NCI-H2171 (cell line): ENCODE measurements at regions not wholly inside any gene's neighbourhood (a gene's known extent, or its start where the extent isn't known, plus 50 kb on each side); places are given as distances from the start of the nearest gene placed in this dataset.
A peak's percentile ranks its signal among the peaks of the same experiment; 100 is the strongest.

Experiments used
- DNase-seq: peaks from one replicate; lab custom pipeline; 2025; lab: John Stamatoyannopoulos, UW

DNA sequence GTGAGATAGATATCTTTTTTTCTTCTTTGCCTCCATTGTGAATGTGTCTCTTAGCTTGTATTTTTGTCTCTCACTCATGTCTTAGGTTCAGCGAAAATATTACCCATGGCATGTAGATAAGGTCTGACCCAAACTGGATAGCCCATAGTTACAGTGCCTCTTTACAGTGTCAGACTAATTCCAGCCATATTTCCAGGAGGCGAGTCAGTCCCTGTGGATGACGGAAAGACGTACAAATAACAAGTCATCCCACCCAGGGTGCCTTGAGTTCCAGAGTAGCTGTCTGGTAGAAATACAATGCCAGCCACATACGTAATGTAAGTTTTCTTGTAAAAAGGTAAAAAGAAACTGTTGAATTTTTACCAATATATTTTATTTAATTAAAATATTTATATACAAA lies 157.3 kb downstream of the ZNF281 start:
- DNase-seq, result no peak

DNA sequence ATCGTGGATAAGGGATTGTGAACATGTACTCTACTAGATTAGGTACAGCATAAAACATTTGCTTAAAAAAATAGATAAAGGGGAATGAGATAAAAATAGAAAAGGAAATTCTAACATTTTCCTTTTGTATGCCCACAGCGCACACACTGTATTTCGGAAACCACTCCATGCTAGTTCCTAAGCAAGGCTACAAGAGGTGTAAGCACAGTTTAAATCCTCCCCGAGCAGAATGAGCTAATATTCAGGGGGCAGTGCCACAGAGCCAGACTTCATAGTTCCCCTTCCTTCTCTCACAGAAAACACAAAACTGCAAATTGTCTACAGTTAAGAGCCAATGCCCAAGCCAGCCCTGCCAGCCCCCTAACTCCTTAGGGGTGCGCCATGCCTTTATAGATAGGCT lies 159.4 kb downstream of the ZNF281 start:
- no peak for DNase-seq

DNA sequence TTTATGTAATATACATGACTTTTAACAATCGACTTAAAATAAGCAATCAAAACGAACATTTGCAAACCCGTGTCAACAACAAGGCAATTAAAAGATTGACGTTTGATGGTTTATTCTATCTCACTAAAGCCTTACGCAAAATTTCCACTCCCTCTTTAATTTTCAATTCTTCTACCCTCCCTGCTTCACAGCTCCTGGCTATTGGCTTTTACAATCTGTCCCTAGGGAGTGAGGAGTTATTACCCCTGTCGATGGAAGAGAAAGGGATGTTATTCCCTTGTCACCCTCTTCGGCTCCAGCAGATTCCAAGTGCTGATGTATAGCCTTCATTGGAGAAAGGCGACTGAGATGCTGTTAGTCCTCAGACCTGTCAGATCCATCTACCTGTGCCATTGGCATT lies 161.3 kb downstream of the ZNF281 start:
- DNase-seq, result peak; percentile 4

DNA sequence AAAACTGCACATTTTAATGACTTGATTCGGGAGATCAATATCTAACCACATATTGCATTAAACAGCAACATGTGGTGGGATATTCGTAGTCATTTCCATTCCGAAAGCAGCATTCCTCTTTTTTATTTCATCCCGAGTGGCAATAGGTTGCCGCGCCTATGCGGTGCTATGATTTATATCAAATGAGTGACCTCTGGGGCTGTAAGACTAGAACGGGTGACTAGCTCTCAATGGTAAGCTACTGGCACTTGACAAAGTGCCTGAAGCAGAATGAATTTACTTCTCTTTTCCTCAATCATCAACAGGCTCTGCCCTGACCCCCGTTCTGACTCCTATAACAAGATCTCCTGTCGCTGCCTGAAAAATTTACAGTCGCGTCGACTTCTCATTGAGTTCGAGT lies 162.3 kb downstream of the ZNF281 start:
- no peak for DNase-seq

DNA sequence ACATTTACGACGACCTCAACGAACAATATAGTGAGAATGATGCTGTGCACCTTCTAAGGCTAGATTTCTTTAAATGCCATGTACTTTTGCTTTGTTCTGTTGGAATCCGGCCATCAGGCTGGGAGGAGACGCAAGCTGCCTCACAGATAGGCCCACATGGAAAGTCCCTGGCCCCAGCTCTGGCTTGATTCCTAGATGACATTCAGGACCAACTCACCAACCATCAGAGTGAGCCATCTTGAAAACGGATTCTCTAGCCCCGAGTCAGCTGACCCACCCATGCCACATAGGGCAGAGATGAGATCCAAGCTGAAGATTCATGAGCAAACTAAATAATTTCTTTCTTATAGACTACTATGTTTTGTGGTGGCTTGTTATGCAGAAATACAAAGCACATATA lies 164.4 kb downstream of the ZNF281 start:
- DNase-seq, result no peak

DNA sequence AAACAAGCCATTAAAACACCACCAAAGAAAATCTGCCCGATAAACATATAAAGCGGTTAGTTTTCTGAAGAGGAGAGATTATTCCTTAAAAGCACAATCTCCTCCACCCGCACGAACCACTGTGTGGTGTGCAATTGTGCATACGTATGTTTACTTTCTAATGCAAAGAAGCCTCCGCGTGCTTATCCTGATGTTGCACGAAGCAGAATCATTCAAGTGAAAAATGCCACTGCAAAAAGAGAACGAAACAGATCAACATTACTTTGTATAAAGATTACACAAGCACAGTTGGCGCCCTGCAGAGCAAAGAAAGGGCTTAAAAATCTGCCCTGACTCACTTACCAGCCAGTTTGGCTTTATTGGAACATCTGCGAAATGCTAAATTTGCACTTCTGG lies 166.8 kb downstream of the ZNF281 start:
- peak; percentile 46 for DNase-seq

DNA sequence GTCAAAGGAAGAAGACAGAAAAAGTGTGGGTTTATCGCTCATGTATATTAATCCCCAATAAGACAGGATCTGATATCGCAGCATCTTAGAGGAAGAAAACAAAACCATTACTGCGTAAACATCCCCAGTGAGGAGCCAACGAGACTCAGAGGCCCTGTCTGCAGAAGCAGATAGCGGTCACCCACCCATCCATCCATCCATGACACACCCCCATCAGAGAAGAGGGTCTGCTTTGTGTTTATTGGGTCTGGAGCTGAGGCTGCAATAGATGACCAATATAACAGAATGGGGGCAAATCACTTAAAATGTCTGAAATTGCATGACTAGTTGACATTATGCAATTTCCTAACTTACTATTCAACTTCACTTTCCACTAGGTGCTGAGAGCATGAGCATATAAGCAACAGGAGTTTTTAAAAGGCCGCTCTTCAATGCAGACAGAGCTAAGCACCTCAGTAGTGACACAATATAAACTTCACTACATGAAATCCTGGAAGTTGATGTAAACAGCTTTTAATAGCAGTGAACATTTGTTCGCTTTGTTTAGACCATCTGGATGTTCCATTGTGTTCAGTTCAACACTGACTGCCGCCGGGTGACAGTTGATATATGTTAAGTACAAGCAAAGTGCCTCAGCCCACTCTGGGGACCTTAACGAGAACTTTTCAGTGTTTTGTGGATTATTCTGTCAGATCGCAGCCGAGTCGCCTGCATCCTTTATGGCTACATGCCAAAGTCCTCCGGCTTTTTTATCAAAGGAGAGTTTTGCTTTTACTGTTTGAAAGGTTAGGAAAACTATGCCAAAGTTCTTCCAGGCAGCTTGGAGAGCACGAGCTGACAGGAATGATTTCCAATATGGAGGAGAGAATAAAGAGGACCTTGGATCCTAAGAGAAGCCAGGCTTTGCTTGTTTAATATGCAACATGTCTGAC lies 167.5 kb downstream of the ZNF281 start:
- DNase-seq, result peak; percentile 75

DNA sequence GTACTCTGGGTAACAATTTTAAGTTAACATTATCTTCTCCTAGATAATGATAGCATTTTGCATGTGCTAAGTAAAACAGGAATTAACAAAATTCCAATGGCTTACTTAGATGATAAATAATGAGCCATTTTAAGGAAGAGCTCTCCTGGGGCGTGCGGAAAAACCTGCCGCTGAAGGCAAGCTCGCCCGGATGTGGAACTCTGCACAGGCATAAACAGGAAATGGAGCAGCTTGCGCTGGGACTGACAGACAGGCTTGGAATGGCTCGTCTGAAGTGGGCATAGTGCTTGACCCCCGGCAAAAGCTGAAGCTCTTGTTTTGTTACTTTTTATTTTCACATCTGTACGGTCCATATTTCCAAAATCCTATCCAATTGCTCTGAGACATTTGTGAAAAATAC lies 169.2 kb downstream of the ZNF281 start:
- no peak for DNase-seq

DNA sequence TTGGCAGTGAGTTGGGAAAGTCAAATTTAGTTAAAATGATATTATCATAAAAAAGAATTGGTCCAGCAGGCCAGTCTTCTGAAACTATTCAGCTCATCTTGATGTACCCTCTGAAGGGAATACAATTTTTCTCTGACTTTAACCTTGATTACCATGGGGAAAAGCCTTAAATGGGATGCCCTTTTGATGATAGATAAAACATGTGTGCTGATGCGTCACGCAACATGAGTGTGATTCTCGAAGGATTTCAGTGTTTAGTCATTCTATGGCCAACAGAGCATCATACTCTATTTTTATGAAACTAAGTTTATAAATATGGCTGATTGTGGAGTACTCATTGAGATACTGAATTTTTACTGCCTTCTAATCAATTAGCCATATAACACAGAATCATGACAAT lies 171.5 kb downstream of the ZNF281 start:
- no peak for DNase-seq

DNA sequence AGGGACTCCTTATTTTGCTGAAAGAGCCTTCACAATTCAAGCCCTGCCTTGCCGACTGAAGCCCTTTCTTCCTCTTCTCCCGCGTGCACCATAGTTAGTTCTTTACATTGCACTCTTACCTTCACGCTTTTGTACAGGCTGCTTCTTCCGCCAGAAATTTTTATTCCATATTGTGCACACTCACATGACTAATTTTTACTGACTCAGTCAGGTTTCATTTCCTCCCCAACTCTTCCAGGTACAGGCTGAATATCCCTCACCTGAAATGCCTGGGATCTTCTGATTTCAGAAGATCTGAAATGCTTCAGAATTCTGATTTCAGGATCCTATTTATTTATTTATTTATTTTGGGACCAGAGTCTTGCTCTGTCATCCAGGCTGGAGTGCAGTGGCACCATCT lies 172.8 kb downstream of the ZNF281 start:
- DNase-seq, result no peak

DNA sequence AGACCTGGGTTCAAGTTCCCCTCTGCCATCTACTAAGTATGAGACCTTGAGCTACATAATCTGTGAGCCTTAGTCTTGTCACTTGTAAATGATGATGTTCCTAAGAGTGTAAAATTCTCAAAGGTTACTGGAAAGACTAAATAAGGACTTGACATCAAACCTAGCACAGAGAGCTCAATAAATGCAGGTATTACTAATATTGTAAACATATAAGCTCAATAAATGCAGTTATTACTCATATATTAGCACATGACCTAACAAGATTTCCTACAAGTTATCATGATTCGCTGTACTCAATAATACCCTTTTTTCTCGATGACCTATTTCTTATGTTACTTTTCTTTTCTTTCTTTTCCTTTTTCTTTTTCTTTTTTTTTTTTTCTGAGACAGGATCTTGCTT lies 174.9 kb downstream of the ZNF281 start:
- no peak for DNase-seq

DNA sequence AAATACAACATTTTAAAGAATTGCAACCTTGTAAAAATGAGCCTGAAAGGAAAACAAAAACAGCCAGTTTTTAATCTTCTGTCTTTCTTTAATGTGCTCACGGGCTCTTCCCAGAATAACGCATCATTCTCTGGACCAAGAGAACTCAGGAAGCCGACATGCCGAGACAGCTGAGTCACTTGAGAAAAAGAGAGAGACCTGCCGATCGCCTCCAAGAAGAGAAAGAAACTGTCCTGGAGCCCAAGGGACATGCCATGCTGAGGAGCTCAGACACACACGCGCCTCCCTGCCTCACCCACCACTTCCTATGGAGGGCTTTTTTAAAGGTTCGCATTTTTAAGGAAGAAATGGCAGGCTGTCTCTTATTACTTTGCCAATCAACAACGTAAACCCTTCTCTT lies 176.4 kb downstream of the ZNF281 start:
- DNase-seq, result no peak

DNA sequence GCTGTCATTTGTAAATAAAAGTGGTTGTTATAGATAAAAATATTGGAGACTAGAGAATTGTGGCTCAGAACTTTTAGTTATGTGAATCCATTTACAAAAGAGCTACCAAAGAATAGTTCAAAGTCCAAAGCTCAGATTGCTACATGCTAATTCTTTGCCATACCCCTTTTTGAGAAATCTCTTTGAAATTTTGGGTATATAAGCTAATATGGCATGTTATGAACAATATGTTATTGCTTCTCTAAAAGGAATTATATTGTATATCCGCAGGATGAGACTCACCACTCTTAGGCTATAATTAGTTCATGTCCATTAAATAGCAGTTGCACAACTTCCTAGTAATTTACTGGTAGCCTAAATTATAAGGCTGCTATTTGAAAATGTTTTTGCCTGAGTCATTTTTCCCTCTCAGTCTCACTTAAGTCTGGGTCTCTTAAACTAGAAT lies 178.0 kb downstream of the ZNF281 start:
- DNase-seq, result no peak

DNA sequence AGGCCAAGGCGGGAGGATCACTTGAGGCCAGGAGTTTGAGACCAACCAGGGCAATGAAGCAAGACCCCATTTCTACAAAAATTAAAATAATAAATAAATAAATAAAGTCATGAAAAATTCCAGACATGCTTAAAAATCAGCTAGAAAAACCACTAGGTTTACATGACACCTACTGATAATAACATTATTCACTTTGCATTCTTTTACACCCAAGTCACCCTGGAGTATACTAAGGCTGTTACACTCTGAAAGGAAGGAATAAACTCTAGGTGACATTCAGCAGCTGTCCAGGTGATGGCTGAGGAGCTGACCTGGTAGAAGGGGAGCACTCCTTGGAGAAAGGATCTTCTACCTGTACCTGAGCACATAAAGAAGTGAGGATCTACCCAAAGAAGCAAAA lies 179.2 kb downstream of the ZNF281 start:
- DNase-seq, result no peak

DNA sequence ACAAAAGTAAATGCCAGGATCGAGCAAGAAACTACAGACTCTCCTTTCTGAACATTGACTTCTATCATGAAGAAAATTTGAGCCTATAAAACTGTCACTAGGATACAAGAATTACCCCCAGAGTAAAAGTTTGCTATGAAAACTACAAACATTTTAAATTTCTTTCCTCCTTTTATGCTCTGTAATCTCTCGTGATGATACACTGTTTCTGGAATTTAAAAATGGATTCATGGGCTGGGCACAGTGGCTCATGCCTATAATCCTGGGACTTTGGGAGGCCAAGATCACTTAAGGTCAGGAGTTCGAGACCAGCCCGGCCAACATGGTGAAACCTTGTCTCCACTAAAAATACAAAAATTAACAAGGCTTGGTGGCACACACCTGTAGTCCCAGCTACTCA lies 181.3 kb downstream of the ZNF281 start:
- DNase-seq, result no peak

DNA sequence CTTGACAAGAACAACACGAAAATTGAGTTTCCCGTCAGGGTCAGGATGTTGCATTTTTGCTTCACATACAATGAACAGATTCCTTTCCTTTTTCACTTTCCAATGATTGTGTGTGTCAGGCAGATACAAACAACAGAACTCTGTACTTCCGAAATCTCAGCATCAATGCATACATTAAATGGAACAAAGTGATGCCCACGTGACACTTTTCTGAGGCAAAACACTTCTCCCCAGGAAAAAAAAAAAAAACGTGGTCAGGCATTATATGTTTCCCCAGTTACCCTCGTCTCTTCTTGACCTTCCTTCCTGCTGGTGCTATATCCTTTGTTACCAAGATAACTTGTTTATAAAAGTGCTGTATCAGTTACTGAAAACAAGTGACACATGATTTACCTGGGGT lies 181.8 kb downstream of the ZNF281 start:
- DNase-seq, result no peak
